MM.1S (cell line): ENCODE measurements at regions not wholly inside any gene's neighbourhood (a gene's known extent, or its start where the extent isn't known, plus 50 kb on each side); places are given as distances from the start of the nearest gene placed in this dataset.

Experiments used
- DNase-seq: peaks from one replicate; pipeline ENCODE4 v3.0.0-alpha.2; 2015
- H2AFZ ChIP-seq: fragments of 300-600 bp; sonication (generic); 2 replicates; pipeline ENCODE4 v1.6.0; 2016; ENCODE audit warnings: antibody characterized with exemption, low read length
- H3F3A ChIP-seq: fragments of 300-600 bp; sonication (generic); 2 replicates; pipeline ENCODE4 v1.6.1; 2016; ENCODE audit warnings: mild to moderate bottlenecking, antibody characterized with exemption, low read length, moderate library complexity, mixed read lengths; ENCODE audit not compliant: insufficient read depth
- H3K27ac ChIP-seq: fragments of 300-600 bp; sonication (generic); 2 replicates; pipeline ENCODE4 v1.5.1; 2016; ENCODE audit warnings: mild to moderate bottlenecking, low read length
- H3K27me3 ChIP-seq: fragments of 300-600 bp; sonication (generic); replicated peaks from 2 replicates; pipeline ENCODE4 v1.6.0; 2016; ENCODE audit warnings: low read length; ENCODE audit not compliant: insufficient read depth
- H3K36me3 ChIP-seq: fragments of 300-600 bp; sonication (generic); replicated peaks from 2 replicates; pipeline ENCODE4 v1.6.1; 2016; ENCODE audit warnings: mild to moderate bottlenecking, low read length, mixed read lengths; ENCODE audit not compliant: insufficient read depth
- H3K4me1 ChIP-seq: fragments of 300-600 bp; sonication (generic); 2 replicates; pipeline ENCODE4 v1.6.1; 2016; ENCODE audit warnings: low read length, mixed read lengths
- H3K4me2 ChIP-seq: fragments of 300-600 bp; sonication (generic); 2 replicates; pipeline ENCODE4 v1.6.0; 2016; ENCODE audit warnings: low read depth, low read length
- H3K4me3 ChIP-seq: fragments of 300-600 bp; sonication (generic); 2 replicates; pipeline ENCODE4 v1.5.1; 2016; ENCODE audit warnings: low read length, mixed read lengths
- H3K79me2 ChIP-seq: fragments of 300-600 bp; sonication (generic); 2 replicates; pipeline ENCODE4 v1.6.1; 2016; ENCODE audit warnings: mixed run types, low read length, mixed read lengths
- H3K9ac ChIP-seq: fragments of 300-600 bp; sonication (generic); 2 replicates; pipeline ENCODE4 v1.6.1; 2016; ENCODE audit warnings: low read length, mixed read lengths
- H3K9me2 ChIP-seq: fragments of 300-600 bp; sonication (generic); replicated peaks from 2 replicates; pipeline ENCODE4 v1.6.1; 2016; ENCODE audit warnings: mild to moderate bottlenecking, low read length, mixed read lengths; ENCODE audit not compliant: insufficient read depth
- H3K9me3 ChIP-seq: fragments of 300-600 bp; sonication (generic); replicated peaks from 2 replicates; pipeline ENCODE4 v1.6.1; 2016; ENCODE audit warnings: mild to moderate bottlenecking, low read length, mixed read lengths; ENCODE audit not compliant: insufficient read depth
- H4K20me1 ChIP-seq: fragments of 300-600 bp; sonication (generic); 2 replicates; pipeline ENCODE4 v1.6.1; 2016; ENCODE audit warnings: mild to moderate bottlenecking, low read length, moderate library complexity, mixed read lengths; ENCODE audit not compliant: insufficient read depth
- EZH2 ChIP-seq: fragments of 300-600 bp; sonication (generic); optimal IDR thresholded peaks from 2 replicates; pipeline ENCODE3; 2017; ENCODE audit warnings: low read depth, mild to moderate bottlenecking, antibody characterized with exemption, low read length, mixed read lengths
- EZH2phosphoT487 ChIP-seq: fragments of 300-600 bp; sonication (generic); IDR thresholded peaks from 2 replicates; pipeline ENCODE4 v1.6.1; 2018; ENCODE audit warnings: antibody characterized with exemption, low read length
- TF ChIP-seq, protein P1 (sequence below): fragments of 300-600 bp; sonication (generic); IDR thresholded peaks from 2 replicates; pipeline ENCODE4 v1.5.1; 2016; ENCODE audit warnings: antibody characterized with exemption, low read length, mixed read lengths

DNA sequence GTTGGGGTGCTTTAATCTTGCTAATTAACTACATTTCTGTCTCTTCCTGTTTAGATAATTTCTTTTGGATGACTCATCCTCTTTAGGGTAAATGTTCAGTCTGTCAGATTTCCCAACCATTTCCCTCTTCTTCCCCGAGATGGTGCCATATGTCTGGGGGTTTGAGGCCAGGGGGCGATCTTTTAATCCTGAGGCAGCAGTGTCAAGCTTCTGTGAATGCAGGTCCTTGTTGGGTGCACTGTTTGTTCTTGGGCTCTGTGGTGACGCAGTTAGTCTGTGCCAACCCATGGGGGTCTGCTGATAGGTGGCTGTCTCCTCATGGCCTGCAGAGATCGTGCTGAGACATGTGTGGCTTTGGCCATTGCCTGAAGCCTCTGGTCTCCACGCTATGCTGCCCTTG is 420.4 kb downstream of the NDFIP2 start:
- Histone ChIP-seq H3K27ac (no peak overlapping the region), H3K9ac (no peak overlapping the region), H4K20me1 (no peaks in the 10 kb centered on the region), H2AFZ (no peak overlapping the region), H3K4me2 (no peak overlapping the region), H3K79me2 (no peaks in the 10 kb centered on the region), H3K27me3 (no peaks in the 10 kb centered on the region), H3K9me3 (no peaks in the 10 kb centered on the region), H3K4me1 (0 out of 2 replicates have a peak, but pooled peaks cover 6% of the 10 kb centered on the region), H3F3A (no peaks in the 10 kb centered on the region), H3K4me3 (no peak overlapping the region), H3K36me3 (no peaks in the 10 kb centered on the region), H3K9me2 (no peaks in the 10 kb centered on the region)
- DNase-seq: no peak
- TF ChIP-seq EZH2 (no peak), EZH2phosphoT487 (no peak)
- TF ChIP-seq, protein P1, sequence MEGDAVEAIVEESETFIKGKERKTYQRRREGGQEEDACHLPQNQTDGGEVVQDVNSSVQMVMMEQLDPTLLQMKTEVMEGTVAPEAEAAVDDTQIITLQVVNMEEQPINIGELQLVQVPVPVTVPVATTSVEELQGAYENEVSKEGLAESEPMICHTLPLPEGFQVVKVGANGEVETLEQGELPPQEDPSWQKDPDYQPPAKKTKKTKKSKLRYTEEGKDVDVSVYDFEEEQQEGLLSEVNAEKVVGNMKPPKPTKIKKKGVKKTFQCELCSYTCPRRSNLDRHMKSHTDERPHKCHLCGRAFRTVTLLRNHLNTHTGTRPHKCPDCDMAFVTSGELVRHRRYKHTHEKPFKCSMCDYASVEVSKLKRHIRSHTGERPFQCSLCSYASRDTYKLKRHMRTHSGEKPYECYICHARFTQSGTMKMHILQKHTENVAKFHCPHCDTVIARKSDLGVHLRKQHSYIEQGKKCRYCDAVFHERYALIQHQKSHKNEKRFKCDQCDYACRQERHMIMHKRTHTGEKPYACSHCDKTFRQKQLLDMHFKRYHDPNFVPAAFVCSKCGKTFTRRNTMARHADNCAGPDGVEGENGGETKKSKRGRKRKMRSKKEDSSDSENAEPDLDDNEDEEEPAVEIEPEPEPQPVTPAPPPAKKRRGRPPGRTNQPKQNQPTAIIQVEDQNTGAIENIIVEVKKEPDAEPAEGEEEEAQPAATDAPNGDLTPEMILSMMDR: no peak

DNA sequence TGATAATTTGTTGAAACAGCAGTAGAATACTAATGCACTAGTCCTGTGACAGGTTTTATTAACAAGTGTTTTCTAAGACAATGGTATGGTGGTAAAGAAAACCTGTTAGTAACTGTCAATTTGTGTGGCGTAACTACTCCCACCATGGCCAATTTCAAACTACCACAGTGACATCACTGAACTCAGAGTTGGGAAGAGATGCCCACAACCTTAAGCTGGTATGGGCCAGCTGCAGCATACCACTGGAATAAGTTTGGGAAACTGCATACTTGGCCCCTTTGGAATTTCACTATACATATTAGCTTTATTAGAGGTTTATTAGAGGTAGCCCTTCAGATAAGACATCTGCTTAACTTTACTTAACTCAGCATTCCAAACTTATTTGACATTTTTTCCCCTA is 419.4 kb downstream of the NDFIP2 start:
- Histone ChIP-seq H3K27me3 (no peaks in the 10 kb centered on the region), H3F3A (no peaks in the 10 kb centered on the region), H3K9me2 (no peaks in the 10 kb centered on the region), H3K27ac (no peak overlapping the region), H3K4me3 (no peak overlapping the region), H3K4me2 (no peak overlapping the region), H4K20me1 (no peaks in the 10 kb centered on the region), H3K4me1 (0 out of 2 replicates have a peak, but pooled peaks cover 6% of the 10 kb centered on the region), H3K36me3 (no peaks in the 10 kb centered on the region), H3K9ac (no peak overlapping the region), H3K79me2 (no peaks in the 10 kb centered on the region), H3K9me3 (no peaks in the 10 kb centered on the region), H2AFZ (no peak overlapping the region)
- TF ChIP-seq EZH2 (no peak), EZH2phosphoT487 (no peak)
- TF ChIP-seq, protein P1: no peak
- DNase-seq: no peak

DNA sequence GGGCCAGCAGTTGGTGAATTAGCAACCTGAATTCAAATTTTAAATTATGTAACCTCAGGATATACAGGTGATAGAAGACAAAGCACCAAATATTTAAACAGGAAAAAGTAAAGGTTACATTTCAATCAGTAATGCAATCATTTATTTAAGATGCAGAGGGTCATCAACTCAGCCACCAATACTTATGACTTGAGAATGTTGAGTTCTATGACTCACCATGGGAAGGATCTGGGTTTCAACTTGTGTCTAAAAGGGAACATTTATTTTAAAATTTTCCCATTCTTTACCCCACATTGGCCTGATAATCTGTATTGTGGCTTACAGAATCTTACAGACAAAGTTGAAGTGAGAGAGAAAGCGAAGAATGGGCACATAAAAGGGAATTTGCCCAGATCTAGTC is 418.0 kb downstream of the NDFIP2 start:
- H3K27ac ChIP-seq: no peak overlapping the region
- H3K9ac ChIP-seq: no peak overlapping the region
- H3K4me3 ChIP-seq: no peak overlapping the region
- no peak for TF ChIP-seq EZH2phosphoT487
- no peaks in the 10 kb centered on the region for H3K36me3 ChIP-seq
- no peaks in the 10 kb centered on the region for H3K27me3 ChIP-seq
- DNase-seq: no peak
- no peak overlapping the region for H3K4me2 ChIP-seq
- no peaks in the 10 kb centered on the region for H3K9me3 ChIP-seq
- no peak overlapping the region for H2AFZ ChIP-seq
- no peaks in the 10 kb centered on the region for H3K9me2 ChIP-seq
- no peaks in the 10 kb centered on the region for H3K79me2 ChIP-seq
- H3F3A ChIP-seq: no peaks in the 10 kb centered on the region
- H4K20me1 ChIP-seq: no peaks in the 10 kb centered on the region
- 0 out of 2 replicates have a peak, but pooled peaks cover 6% of the 10 kb centered on the region for H3K4me1 ChIP-seq

DNA sequence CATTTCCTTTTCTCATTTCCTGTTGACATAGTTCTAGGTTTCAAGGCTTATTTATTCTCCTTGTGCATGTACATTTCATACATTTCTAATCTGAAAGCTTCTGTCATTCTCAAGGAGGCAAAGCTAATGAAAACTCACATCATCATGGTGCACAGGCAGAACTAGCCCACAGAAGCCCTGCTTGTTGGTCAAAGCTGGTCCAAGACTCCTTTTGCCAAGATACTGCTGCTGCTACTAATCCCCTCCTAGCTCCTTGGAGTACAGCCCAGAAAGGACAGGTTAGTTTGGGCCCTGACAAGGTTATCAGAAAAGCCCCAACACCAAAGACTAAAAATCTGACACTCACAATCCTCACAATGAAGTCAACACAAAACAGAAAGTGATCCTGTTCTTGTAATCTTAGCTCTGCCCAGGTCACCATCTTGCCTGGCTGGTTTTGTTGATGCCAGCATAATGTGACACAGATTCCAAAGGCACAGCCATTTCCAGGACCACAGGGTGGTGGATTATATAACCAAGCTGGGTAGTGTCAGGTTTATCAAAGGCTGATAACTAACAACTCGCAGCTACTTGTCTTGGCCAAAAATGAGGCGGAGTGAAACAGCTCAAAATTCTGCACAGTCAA is 417.4 kb downstream of the NDFIP2 start:
- no peaks in the 10 kb centered on the region for H4K20me1 ChIP-seq
- no peak overlapping the region; the same call in 1 of the 2 replicates for H3K4me2 ChIP-seq
- H3K27me3 ChIP-seq: no peaks in the 10 kb centered on the region
- H2AFZ ChIP-seq: no peak overlapping the region; the same call in 1 of the 2 replicates
- no peaks in the 10 kb centered on the region for H3K9me2 ChIP-seq
- H3F3A ChIP-seq: no peaks in the 10 kb centered on the region
- H3K9ac ChIP-seq: no peak overlapping the region
- H3K4me1 ChIP-seq: 0 out of 2 replicates have a peak, but pooled peaks cover 6% of the 10 kb centered on the region
- no peaks in the 10 kb centered on the region for H3K79me2 ChIP-seq
- no peaks in the 10 kb centered on the region for H3K9me3 ChIP-seq
- H3K4me3 ChIP-seq: no peak overlapping the region
- no peak for DNase-seq
- no peak for TF ChIP-seq EZH2phosphoT487
- TF ChIP-seq, protein P1: no peak
- TF ChIP-seq EZH2: no peak
- no peak overlapping the region for H3K27ac ChIP-seq
- H3K36me3 ChIP-seq: no peaks in the 10 kb centered on the region
